Adrenal gland (tissue), 5 donors: ENCODE measurements at regions not wholly inside any gene's neighbourhood (a gene's known extent, or its start where the extent isn't known, plus 50 kb on each side); places are given as distances from the start of the nearest gene placed in this dataset.

ENCODE experiments used
- CTCF ChIP-seq, 6 experiments: fragments of 450-650 bp in 4 of 6; fragments of 200-600 bp in 2 of 6; sonication (generic) in 1 of 6; IDR thresholded peaks; 1 replicate in 5 of 6; 2 replicates in 1 of 6; pipeline versions ENCODE4 v1.5.1 to v1.8.0; 2016 to 2021; ENCODE audit warnings: antibody characterized with exemption in 6 of 6, mild to moderate bottlenecking in 2 of 6, moderate library complexity in 1 of 6
- POLR2A ChIP-seq, 2 donors: fragments of 450-650 bp; IDR thresholded peaks; one replicate each; pipeline ENCODE4 v1.6.1; 2017; ENCODE audit warnings: antibody characterized with exemption in 2 of 2, mild to moderate bottlenecking in 2 of 2, moderate library complexity in 1 of 2
- donor health status: DM: no; HTN: no; CAD: no.

- TF ChIP-seq CTCF (IDR thresholded peaks at IDR 0.05) (no peak), POLR2A (IDR thresholded peaks at IDR 0.05) (no peak)
Measured at GRCh38 chr16:87207965-87208364, 109.2 kb downstream of the C16orf95 start.
